HCT116 (cell line): ENCODE measurements at regions not wholly inside any gene's neighbourhood (a gene's known extent, or its start where the extent isn't known, plus 50 kb on each side); places are given as distances from the start of the nearest gene placed in this dataset.

Experiments
- ATAC-seq: fragments of 200-7000 bp; cut with Tn5 transposase; 2 replicates; pipeline ENCODE4 v1.9.1; 2020; ENCODE audit warnings: mild to moderate bottlenecking, moderate library complexity
- BruUV-seq: library from RNA; stranded (reverse); fragments of 400-500 nt; replicated peaks from 2 replicates; lab custom pipeline; 2021; lab: Mats Ljungman, UMichigan
- CTCF ChIA-PET: fragments of 300-600 bp; sonication (Branson Sonifier 250); formaldehyde crosslinking; loops from one replicate; lab custom pipeline; 2021; ENCODE audit warnings: antibody characterized with exemption; lab: Charles Lee
- POLR2A ChIA-PET: fragments of 300-600, 350-600 bp; sonication (Branson Sonifier 250); formaldehyde crosslinking; loops from one replicate; lab custom pipeline; 2021; ENCODE audit warnings: antibody characterized with exemption; lab: Charles Lee
- RAD21 ChIA-PET, 2 experiments: fragments of 300-600 bp; sonication (Branson Sonifier 250); formaldehyde crosslinking; loops; one replicate each; lab custom pipeline; 2023; ENCODE audit warnings: low total read pairs in 2 of 2; ENCODE audit not compliant: uncharacterized antibody in 2 of 2, unreplicated experiment in 2 of 2, low non-redundant PET in 1 of 2; lab: Charles Lee
- DNase-seq: peaks from one replicate; pipeline ENCODE4 v3.0.0-alpha.2; 2010; ENCODE audit warnings: low read depth, low spot score
- H2AFZ ChIP-seq: fragments of 200-600 bp; shearing (Covaris generic), sonication (generic); 2 replicates; pipeline ENCODE4 v1.6.1; 2017; ENCODE audit warnings: low read depth, mixed run types, mixed read lengths, antibody characterized with exemption, low read length; ENCODE audit not compliant: poor library complexity, severe bottlenecking
- H3K27ac ChIP-seq: 2 replicates; pipeline ENCODE4 v1.5.1; 2012; ENCODE audit warnings: low read depth, low read length
- H3K27me3 ChIP-seq: fragments of 200-600 bp; sonication (generic); 2 replicates; pipeline ENCODE4 v1.6.1; 2016; ENCODE audit warnings: mixed run types, low read length, mixed read lengths; ENCODE audit not compliant: insufficient read depth
- H3K36me3 ChIP-seq, 2 experiments: fragments of 200-500 bp in 1 of 2; fragments of 200-600 bp in 1 of 2; sonication (Bioruptor generic) in 1 of 2; sonication (generic) in 1 of 2; 2 replicates each; pipeline versions ENCODE4 v1.5.1 to v1.6.1; 2014 to 2016; ENCODE audit warnings: low read length in 2 of 2, inconsistent platforms in 1 of 2, mixed read lengths in 1 of 2, mixed run types in 1 of 2; ENCODE audit not compliant: insufficient read depth in 2 of 2, control insufficient read depth in 1 of 2
- H3K4me1 ChIP-seq, 2 experiments: fragments of 200-600 bp in 1 of 2; sonication (generic) in 1 of 2; 2 replicates each; pipeline versions ENCODE4 v1.5.1 to v1.6.1; 2012 to 2017; ENCODE audit warnings: low read length in 2 of 2, inconsistent platforms in 1 of 2, mild to moderate bottlenecking in 1 of 2, mixed read lengths in 1 of 2, mixed run types in 1 of 2, moderate library complexity in 1 of 2; ENCODE audit not compliant: insufficient read depth in 2 of 2, control insufficient read depth in 1 of 2
- H3K4me2 ChIP-seq: fragments of 200-600 bp; sonication (generic); 2 replicates; pipeline ENCODE4 v1.6.1; 2017; ENCODE audit warnings: mixed run types, low read length, mixed read lengths
- H3K4me3 ChIP-seq, 2 experiments: fragments of 200-600 bp in 1 of 2; sonication (generic) in 1 of 2; replicated peaks in 1 of 2; 2 replicates each; pipeline ENCODE4 v1.5.1; 2011 to 2016; ENCODE audit warnings: low read length in 2 of 2, control low read depth in 1 of 2, low read depth in 1 of 2, mild to moderate bottlenecking in 1 of 2, mixed read lengths in 1 of 2, mixed run types in 1 of 2
- H3K79me2 ChIP-seq: fragments of 200-600 bp; sonication (generic); 2 replicates; pipeline ENCODE4 v1.6.1; 2017; ENCODE audit warnings: mild to moderate bottlenecking, mixed run types, low read length, moderate library complexity, mixed read lengths; ENCODE audit not compliant: insufficient read depth
- H3K9ac ChIP-seq: fragments of 200-600 bp; sonication (generic); 2 replicates; pipeline ENCODE4 v1.6.1; 2016; ENCODE audit warnings: low read length, mixed read lengths
- H3K9me2 ChIP-seq: fragments of 200-600 bp; sonication (generic), shearing (Covaris generic); 2 replicates; pipeline ENCODE4 v1.6.1; 2017; ENCODE audit warnings: mixed run types, mild to moderate bottlenecking, moderate library complexity; ENCODE audit not compliant: insufficient read depth
- H3K9me3 ChIP-seq, 2 experiments: fragments of 200-500 bp in 1 of 2; fragments of 200-600 bp in 1 of 2; sonication (Bioruptor generic) in 1 of 2; sonication (generic) in 1 of 2; 2 replicates each; pipeline ENCODE4 v1.6.1; 2014 to 2017; ENCODE audit warnings: low read length in 2 of 2, mixed read lengths in 2 of 2, inconsistent platforms in 1 of 2, low read depth in 1 of 2, mild to moderate bottlenecking in 1 of 2, mixed run types in 1 of 2, moderate library complexity in 1 of 2; ENCODE audit not compliant: control insufficient read depth in 1 of 2, insufficient read depth in 1 of 2
- H4K20me1 ChIP-seq: fragments of 200-600 bp; sonication (generic), shearing (Covaris generic); 2 replicates; pipeline ENCODE4 v1.6.1; 2017; ENCODE audit warnings: mixed run types, mild to moderate bottlenecking, moderate library complexity; ENCODE audit not compliant: insufficient read depth
- ATF3 ChIP-seq: IDR thresholded peaks from 2 replicates; pipeline ENCODE4 v1.6.1; 2012
- CBX3 ChIP-seq: IDR thresholded peaks from 2 replicates; pipeline ENCODE4 v1.6.1; 2012; ENCODE audit warnings: low read depth
- CEBPB ChIP-seq: IDR thresholded peaks from 2 replicates; pipeline ENCODE4 v1.6.1; 2012; ENCODE audit warnings: low read depth
- CTCF ChIP-seq, 3 experiments: fragments of 200-600 bp in 1 of 3; sonication (generic) in 1 of 3; IDR thresholded peaks in 2 of 3; conservative IDR thresholded peaks in 1 of 3; 2 replicates each; pipeline ENCODE4 v1.5.1; 2012 to 2017; ENCODE audit warnings: low read depth in 2 of 3, low read length in 2 of 3, antibody characterized with exemption in 1 of 3, borderline replicate concordance in 1 of 3, control low read depth in 1 of 3, mild to moderate bottlenecking in 1 of 3, mixed read lengths in 1 of 3, mixed run types in 1 of 3, moderate library complexity in 1 of 3; ENCODE audit not compliant: insufficient read depth in 1 of 3
- EGR1 ChIP-seq: IDR thresholded peaks from 2 replicates; pipeline ENCODE4 v1.6.1; 2012; ENCODE audit warnings: low read depth
- ELF1 ChIP-seq: IDR thresholded peaks from 2 replicates; pipeline ENCODE4 v1.6.1; 2012; ENCODE audit warnings: low read depth, borderline replicate concordance
- EZH2 ChIP-seq: fragments of 200-600 bp; sonication (generic); IDR thresholded peaks from 2 replicates; pipeline ENCODE4 v1.6.1; 2017; ENCODE audit warnings: antibody characterized with exemption, mixed run types
- FOSL1 ChIP-seq: IDR thresholded peaks from 2 replicates; pipeline ENCODE4 v1.6.1; 2012; ENCODE audit warnings: low read depth
- JUND ChIP-seq: IDR thresholded peaks from 2 replicates; pipeline ENCODE4 v1.6.1; 2012
- MAX ChIP-seq: IDR thresholded peaks from 2 replicates; pipeline ENCODE4 v1.6.1; 2012
- POLR2A ChIP-seq: IDR thresholded peaks from 2 replicates; pipeline ENCODE4 v1.7.0; 2011; ENCODE audit warnings: borderline replicate concordance; ENCODE audit not compliant: insufficient read depth, insufficient read length; ENCODE audit errors: extremely low read depth
- REST ChIP-seq: IDR thresholded peaks from 2 replicates; pipeline ENCODE4 v1.6.1; 2012; ENCODE audit warnings: low read depth
- SIN3A ChIP-seq: IDR thresholded peaks from 2 replicates; pipeline ENCODE4 v1.6.1; 2012; ENCODE audit warnings: low read depth
- SP1 ChIP-seq: IDR thresholded peaks from 2 replicates; pipeline ENCODE4 v1.6.1; 2012; ENCODE audit warnings: low read depth
- SRF ChIP-seq: IDR thresholded peaks from 2 replicates; pipeline ENCODE4 v1.6.1; 2012; ENCODE audit warnings: low read depth
- TCF7L2 ChIP-seq: IDR thresholded peaks from 2 replicates; pipeline ENCODE4 v1.7.0; 2011; ENCODE audit warnings: borderline replicate concordance, inconsistent platforms; ENCODE audit not compliant: insufficient read depth, insufficient read length; ENCODE audit errors: extremely low read depth
- YY1 ChIP-seq: IDR thresholded peaks from 2 replicates; pipeline ENCODE4 v1.6.1; 2011; ENCODE audit warnings: low read length, low read depth, moderate library complexity, mild to moderate bottlenecking; ENCODE audit not compliant: insufficient replicate concordance; ENCODE audit errors: extremely low read depth
- ZFX ChIP-seq: fragments of 450-650 bp; IDR thresholded peaks from 2 replicates; pipeline ENCODE4 v1.6.1; 2017
- ZNF274 ChIP-seq: fragments of 200-500 bp; sonication (Bioruptor generic); IDR thresholded peaks from 2 replicates; pipeline ENCODE4 v1.6.1; 2014; ENCODE audit warnings: mild to moderate bottlenecking, low read depth, low read length, inconsistent platforms
- intact Hi-C: fragments of 100-400 bp; cut with micrococcal nuclease; formaldehyde crosslinking; loops from 2 replicates; pipeline ENCODE4 v1.10.0; 2022

- TF ChIP-seq POLR2A (no peak), JUND (no peak), SP1 (no peak), MAX (no peak), ZFX (no peak), ATF3 (no peak), SIN3A (no peak), EGR1 (no peak), ZNF274 (no peak), YY1 (no peak), CEBPB (no peak)
Measured at GRCh38 chr4:123597586-123597985, 201.0 kb downstream of the SPRY1 start (continued).

GRCh38 chr4:123598331-123598730 lies 201.7 kb downstream of the SPRY1 start:
- Histone ChIP-seq H4K20me1 (no peaks in the 10 kb centered on the region), H3K79me2 (no peaks in the 10 kb centered on the region), H3K36me3 (no peaks in the 10 kb centered on the region), H3K4me1 (no peaks in the 10 kb centered on the region), H3K4me3 (no peak overlapping the region), H3K9me3 (no peaks in the 10 kb centered on the region), H2AFZ (no peak overlapping the region), H3K27ac (no peak overlapping the region), H3K9ac (no peak overlapping the region), H3K27me3 (no peaks in the 10 kb centered on the region), H3K4me2 (no peak overlapping the region), H3K9me2 (no peaks in the 10 kb centered on the region)
- RAD21 ChIA-PET = no interaction called here
- POLR2A ChIA-PET = no interaction called here
- DNase-seq (no peak), ATAC-seq (no peak)
- BruUV-seq = no TSS peak
- intact Hi-C loops = no loop called here
- CTCF ChIA-PET = no interaction called here
- no peak for TF ChIP-seq TCF7L2
- TF ChIP-seq EZH2 = no peak
- no peak for TF ChIP-seq ELF1
- TF ChIP-seq YY1 = no peak
- TF ChIP-seq SRF = no peak
- no peak for TF ChIP-seq JUND
- no peak for TF ChIP-seq MAX
- TF ChIP-seq EGR1 = no peak
- no peak for TF ChIP-seq SIN3A
- TF ChIP-seq REST = no peak
- TF ChIP-seq CBX3 = no peak
- no peak for TF ChIP-seq ZNF274
- TF ChIP-seq CTCF (IDR thresholded peaks at IDR 0.05 in 2 of 3, conservative IDR thresholded peaks at IDR 0.05 in 1 of 3; ENCODE audit: borderline replicate concordance in 1 of 3, insufficient read depth in 1 of 3, low read depth in 2 of 3, low read length in 2 of 3) = no peak
- no peak for TF ChIP-seq FOSL1
- no peak for TF ChIP-seq ATF3
